Erythroblast (primary cell): ENCODE measurements at regions not wholly inside any gene's neighbourhood (a gene's known extent, or its start where the extent isn't known, plus 50 kb on each side); places are given as distances from the start of the nearest gene placed in this dataset.

Experiments
- GATA1 ChIP-seq: IDR thresholded peaks from 2 replicates; pipeline ENCODE4 v1.6.1; 2011; ENCODE audit warnings: low read depth, mild to moderate bottlenecking, control low read depth, low read length, moderate library complexity
- POLR2A ChIP-seq: IDR thresholded peaks from 2 replicates; pipeline ENCODE4 v1.6.1; 2011; ENCODE audit warnings: mild to moderate bottlenecking, low read length

DNA sequence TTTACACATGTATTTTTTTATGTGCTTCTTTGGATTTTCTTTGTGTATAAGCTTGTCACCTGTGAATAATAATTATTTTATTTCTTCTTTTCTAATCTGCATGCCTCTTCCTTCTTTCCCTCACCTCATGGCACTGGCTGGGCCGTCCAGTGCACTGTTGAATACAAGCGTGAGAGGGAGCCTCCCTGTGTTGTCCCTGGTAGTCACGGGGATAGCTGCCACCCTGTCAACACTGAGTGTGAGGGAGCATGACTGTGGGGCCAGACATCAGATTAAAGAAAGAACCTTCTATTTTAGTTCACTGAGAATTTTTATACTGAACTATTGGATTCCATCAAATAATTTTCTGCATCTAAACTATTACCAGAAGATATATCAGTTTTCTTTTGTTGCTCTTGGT lies 187.9 kb downstream of the CDC14C start:
- TF ChIP-seq POLR2A (no peak), GATA1 (no peak)
